H1 (cell line): ENCODE measurements at regions not wholly inside any gene's neighbourhood (a gene's known extent, or its start where the extent isn't known, plus 50 kb on each side); places are given as distances from the start of the nearest gene placed in this dataset.

ENCODE experiments used
- CTCF ChIA-PET: fragments of 300-600 bp; sonication (Branson Sonifier 250); formaldehyde crosslinking; loops from one replicate; lab custom pipeline; 2021; ENCODE audit not compliant: partially characterized antibody; lab: Charles Lee
- POLR2A ChIA-PET: fragments of 300-600 bp; sonication (Branson Sonifier 250); formaldehyde crosslinking; loops from one replicate; lab custom pipeline; 2021; ENCODE audit warnings: inconsistent platforms; ENCODE audit not compliant: partially characterized antibody; lab: Charles Lee
- DNase-seq, 2 experiments: peaks; one replicate each; pipeline versions ENCODE4 v3.0.0 to v3.0.0-alpha.2; 2010 to 2022; ENCODE audit warnings: low spot score in 2 of 2, low read depth in 1 of 2, mixed read lengths in 1 of 2
- FAIRE-seq: peaks from 2 replicates; lab custom pipeline; 2011; peaks lifted over from hg19 to GRCh38; lab: Jason Lieb, UNC
- H2AFZ ChIP-seq: 2 replicates; pipeline ENCODE4 v1.8.1; 2012; ENCODE audit warnings: low read length, inconsistent platforms
- H2AK5ac ChIP-seq: 2 replicates; pipeline ENCODE4 v1.6.1; 2013; ENCODE audit warnings: low read depth, low read length
- H2BK120ac ChIP-seq: replicated peaks from 2 replicates; pipeline ENCODE3; 2013; ENCODE audit warnings: low read depth, low read length, inconsistent platforms
- H2BK12ac ChIP-seq: 2 replicates; pipeline ENCODE4 v1.6.1; 2013; ENCODE audit warnings: low read depth, low read length
- H2BK15ac ChIP-seq: 2 replicates; pipeline ENCODE4 v1.6.1; 2013; ENCODE audit warnings: low read length
- H2BK20ac ChIP-seq: 2 replicates; pipeline ENCODE4 v1.6.1; 2013; ENCODE audit warnings: low read length
- H2BK5ac ChIP-seq: 2 replicates; pipeline ENCODE4 v1.6.1; 2013; ENCODE audit warnings: low read depth, low read length
- H3K14ac ChIP-seq: 2 replicates; pipeline ENCODE4 v1.6.1; 2013; ENCODE audit warnings: inconsistent platforms; ENCODE audit not compliant: insufficient read length
- H3K18ac ChIP-seq: 2 replicates; pipeline ENCODE4 v1.6.1; 2013; ENCODE audit warnings: low read length; ENCODE audit errors: extremely low read depth
- H3K23ac ChIP-seq: 2 replicates; pipeline ENCODE4 v1.6.1; 2013; ENCODE audit warnings: inconsistent platforms; ENCODE audit not compliant: insufficient read length
- H3K23me2 ChIP-seq: 2 replicates; pipeline ENCODE4 v1.6.1; 2013; ENCODE audit warnings: low read depth, low read length
- H3K27ac ChIP-seq: 2 replicates; pipeline ENCODE4 v1.6.1; 2011; ENCODE audit warnings: low read depth, low read length, inconsistent platforms
- H3K27me3 ChIP-seq, 4 experiments: replicated peaks in 1 of 4; 1 replicate in 1 of 4; 2 replicates in 3 of 4; pipeline versions ENCODE4 v1.6.1 to v1.8.1; 2011 to 2013; ENCODE audit warnings: low read length in 3 of 4, mild to moderate bottlenecking in 3 of 4, inconsistent platforms in 2 of 4, mixed read lengths in 2 of 4, moderate library complexity in 1 of 4; ENCODE audit not compliant: control insufficient read depth in 3 of 4, insufficient read depth in 3 of 4; ENCODE audit errors: extremely low read depth in 1 of 4
- H3K36me3 ChIP-seq, 4 experiments: 2 replicates each; pipeline versions ENCODE4 v1.6.1 to v1.8.1; 2011 to 2013; ENCODE audit warnings: mild to moderate bottlenecking in 4 of 4, low read length in 3 of 4, moderate library complexity in 2 of 4, control low read depth in 1 of 4, inconsistent platforms in 1 of 4; ENCODE audit not compliant: insufficient read depth in 4 of 4, control insufficient read depth in 2 of 4
- H3K4ac ChIP-seq: replicated peaks from 2 replicates; pipeline ENCODE3; 2013; ENCODE audit warnings: low read length, low read depth, mixed read lengths, inconsistent platforms; ENCODE audit not compliant: insufficient read length
- H3K4me1 ChIP-seq, 4 experiments: replicated peaks in 1 of 4; 1 replicate in 1 of 4; 2 replicates in 3 of 4; pipeline versions ENCODE4 v1.6.1 to v1.8.1; 2011 to 2013; ENCODE audit warnings: low read length in 3 of 4, inconsistent platforms in 2 of 4, mixed read lengths in 1 of 4; ENCODE audit not compliant: insufficient read depth in 4 of 4, control insufficient read depth in 3 of 4
- H3K4me2 ChIP-seq, 2 experiments: 2 replicates each; pipeline versions ENCODE4 v1.6.1 to v1.8.1; 2011 to 2013; ENCODE audit warnings: low read depth in 2 of 2, low read length in 2 of 2, control low read depth in 1 of 2, inconsistent platforms in 1 of 2, mild to moderate bottlenecking in 1 of 2; ENCODE audit not compliant: insufficient read depth in 1 of 2
- H3K4me3 ChIP-seq, 4 experiments: fragments of 200-600, 300-600 bp in 1 of 4; sonication (generic), shearing (Covaris generic), sonication (Bioruptor Twin) in 1 of 4; 2 replicates each; pipeline versions ENCODE4 v1.5.1 to v1.8.1; 2011 to 2016; ENCODE audit warnings: low read length in 4 of 4, low read depth in 3 of 4, control low read depth in 2 of 4, inconsistent platforms in 2 of 4, mild to moderate bottlenecking in 2 of 4, mixed read lengths in 1 of 4, moderate library complexity in 1 of 4; ENCODE audit not compliant: insufficient read depth in 2 of 4; ENCODE audit errors: extremely low read depth in 1 of 4
- H3K56ac ChIP-seq: replicated peaks from 2 replicates; pipeline ENCODE3; 2013; ENCODE audit warnings: low read depth, mild to moderate bottlenecking, mixed read lengths, low read length, inconsistent platforms; ENCODE audit not compliant: insufficient read length
- H3K79me1 ChIP-seq: 2 replicates; pipeline ENCODE4 v1.6.1; 2013; ENCODE audit warnings: low read depth, low read length, control low read depth
- H3K79me2 ChIP-seq, 2 experiments: 2 replicates each; pipeline versions ENCODE4 v1.6.1 to v1.8.1; 2012 to 2013; ENCODE audit warnings: low read length in 2 of 2, mild to moderate bottlenecking in 2 of 2, inconsistent platforms in 1 of 2; ENCODE audit not compliant: insufficient read depth in 2 of 2, control insufficient read depth in 1 of 2
- H3K9ac ChIP-seq, 4 experiments: replicated peaks in 1 of 4; 1 replicate in 1 of 4; 2 replicates in 3 of 4; pipeline versions ENCODE4 v1.6.1 to v1.8.1; 2011 to 2013; ENCODE audit warnings: low read depth in 3 of 4, low read length in 3 of 4, control low read depth in 2 of 4, mild to moderate bottlenecking in 2 of 4, moderate library complexity in 2 of 4, inconsistent platforms in 1 of 4; ENCODE audit errors: extremely low read depth in 1 of 4
- H3K9me3 ChIP-seq, 2 experiments: 2 replicates each; pipeline versions ENCODE4 v1.6.1 to v1.8.1; 2012 to 2013; ENCODE audit warnings: mild to moderate bottlenecking in 2 of 2, moderate library complexity in 2 of 2, control low read depth in 1 of 2, inconsistent platforms in 1 of 2, low read depth in 1 of 2, low read length in 1 of 2, mixed read lengths in 1 of 2; ENCODE audit not compliant: insufficient read depth in 2 of 2
- H4K20me1 ChIP-seq, 2 experiments: replicated peaks in 1 of 2; 2 replicates each; pipeline versions ENCODE3 to v1.8.1; 2011 to 2013; ENCODE audit warnings: inconsistent platforms in 2 of 2, low read length in 2 of 2, mild to moderate bottlenecking in 1 of 2; ENCODE audit not compliant: insufficient read depth in 2 of 2, control insufficient read depth in 1 of 2
- H4K5ac ChIP-seq: 2 replicates; pipeline ENCODE4 v1.6.1; 2013; ENCODE audit warnings: low read length, low read depth, mixed read lengths, inconsistent platforms; ENCODE audit not compliant: insufficient read length
- H4K8ac ChIP-seq: 2 replicates; pipeline ENCODE4 v1.8.0; 2013; ENCODE audit warnings: mild to moderate bottlenecking, moderate library complexity, low read length, inconsistent platforms; ENCODE audit not compliant: insufficient read depth; ENCODE audit errors: extremely low read depth
- H4K91ac ChIP-seq: replicated peaks from 2 replicates; pipeline ENCODE3; 2013; ENCODE audit warnings: low read length, mixed read lengths, inconsistent platforms; ENCODE audit not compliant: insufficient read length
- BRCA1 ChIP-seq: IDR thresholded peaks from 2 replicates; pipeline ENCODE4 v1.6.1; 2012; ENCODE audit warnings: low read depth, low read length, improper control_type of control experiment
- CBX5 ChIP-seq: fragments of 300-800, 300-1000 bp; sonication (generic); IDR thresholded peaks from 2 replicates; pipeline ENCODE4 v1.7.1; 2016; ENCODE audit warnings: antibody characterized with exemption, low read length, low read depth
- CREB1 ChIP-seq: IDR thresholded peaks from 2 replicates; pipeline ENCODE4 v1.6.1; 2012; ENCODE audit warnings: inconsistent platforms
- CTBP2 ChIP-seq: IDR thresholded peaks from 2 replicates; pipeline ENCODE4 v1.7.0; 2011; ENCODE audit warnings: borderline replicate concordance, mild to moderate bottlenecking, moderate library complexity, mixed read lengths, low read length; ENCODE audit not compliant: insufficient read depth, insufficient read length
- EGR1 ChIP-seq: IDR thresholded peaks from 2 replicates; pipeline ENCODE4 v1.6.1; 2011; ENCODE audit warnings: low read depth, low read length, borderline replicate concordance
- EP300 ChIP-seq, 2 experiments: IDR thresholded peaks; 1 replicate in 1 of 2; 2 replicates in 1 of 2; pipeline ENCODE4 v1.6.1; 2011 to 2012; ENCODE audit warnings: low read depth in 2 of 2, low read length in 2 of 2, mild to moderate bottlenecking in 2 of 2, borderline replicate concordance in 1 of 2, inconsistent platforms in 1 of 2, moderate library complexity in 1 of 2
- EZH2 ChIP-seq: fragments of 200-600 bp; sonication (generic); IDR thresholded peaks from 2 replicates; pipeline ENCODE4 v1.7.1; 2012; ENCODE audit warnings: low read depth, mild to moderate bottlenecking, moderate library complexity, low read length, inconsistent platforms; ENCODE audit not compliant: severe bottlenecking
- FOSL1 ChIP-seq: IDR thresholded peaks from 2 replicates; pipeline ENCODE4 v1.6.1; 2011; ENCODE audit warnings: mild to moderate bottlenecking, low read depth, low read length, moderate library complexity; ENCODE audit not compliant: insufficient read depth
- GABPA ChIP-seq: IDR thresholded peaks from 2 replicates; pipeline ENCODE4 v1.6.1; 2011; ENCODE audit warnings: mild to moderate bottlenecking, low read length, moderate library complexity, borderline replicate concordance; ENCODE audit not compliant: insufficient read depth
- KDM4A ChIP-seq: IDR thresholded peaks from one replicate; pipeline ENCODE4 v1.7.1; 2012; ENCODE audit warnings: low read depth, mild to moderate bottlenecking, moderate library complexity, low read length, inconsistent platforms; ENCODE audit not compliant: severe bottlenecking
- MAFK ChIP-seq: IDR thresholded peaks from 2 replicates; pipeline ENCODE4 v1.6.1; 2012; ENCODE audit warnings: low read depth, mild to moderate bottlenecking, improper control_type of control experiment, low read length
- SIN3A ChIP-seq, 2 experiments: IDR thresholded peaks in 1 of 2; conservative IDR thresholded peaks in 1 of 2; 2 replicates each; pipeline ENCODE4 v1.6.1; 2011 to 2012; ENCODE audit warnings: low read length in 2 of 2, improper control_type of control experiment in 1 of 2, low read depth in 1 of 2, mild to moderate bottlenecking in 1 of 2
- SIRT6 ChIP-seq: IDR thresholded peaks from one replicate; pipeline ENCODE4 v1.7.1; 2012; ENCODE audit warnings: low read length, inconsistent platforms
- SP1 ChIP-seq: IDR thresholded peaks from 2 replicates; pipeline ENCODE4 v1.6.1; 2011; ENCODE audit warnings: low read depth, low read length
- TAF7 ChIP-seq: optimal IDR thresholded peaks from 2 replicates; pipeline ENCODE3; 2011; ENCODE audit warnings: low read depth, mild to moderate bottlenecking, inconsistent platforms, low read length, moderate library complexity, borderline replicate concordance
- WGBS, 2 experiments: shearing (Covaris generic) in 1 of 2; methylation state at CpG; one replicate each; pipeline versions ENCODE4 v1.1.6 to v1.1.7; 2013 to 2015; ENCODE audit warnings: low lambda C conversion rate in 2 of 2, mixed read lengths in 2 of 2, inconsistent platforms in 1 of 2, low coverage in 1 of 2, missing lambda C conversion rate in 1 of 2; ENCODE audit not compliant: insufficient replicate concordance in 2 of 2, insufficient coverage in 1 of 2, insufficient read length in 1 of 2; ENCODE audit errors: extremely low coverage in 1 of 2, missing lambda C conversion rate in 1 of 2; 5-methylcytosine and 5-hydroxymethylcytosine counted together

DNA sequence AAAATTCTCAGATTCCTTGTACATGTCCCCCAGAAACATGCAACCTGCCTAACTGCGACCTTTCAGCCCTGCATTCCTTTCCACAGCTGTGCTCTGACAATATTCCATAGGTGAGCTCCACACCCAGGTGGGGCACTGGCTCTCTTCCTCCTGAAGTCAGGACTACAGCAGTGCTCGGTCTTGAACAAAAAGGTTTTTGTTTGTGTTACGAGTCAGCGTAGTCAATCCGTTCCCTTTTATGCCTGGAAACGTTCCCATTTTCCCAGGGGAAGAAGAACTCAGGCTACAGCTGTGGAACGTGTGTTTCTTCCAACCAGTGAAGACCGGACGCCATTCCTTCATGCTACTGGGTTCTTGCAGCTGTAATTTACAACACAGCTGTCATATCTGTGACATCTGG lies 52.4 kb upstream of the PFKP start:
- H2BK12ac ChIP-seq: no peak overlapping the region
- H3K14ac ChIP-seq: no peak overlapping the region
- H4K91ac ChIP-seq: no peak overlapping the region
- H3K9ac ChIP-seq: no peak overlapping the region
- H3K36me3 ChIP-seq: no peaks in the 10 kb centered on the region
- no peak overlapping the region for H4K8ac ChIP-seq
- FAIRE-seq: no peak
- ChIA-PET CTCF (interaction anchor here (0.6 to 1.8 kb wide), 2 partner anchors 28 to 46 kb away, joined by 3 to 9 read pairs; no protein-coding TSS in a partner anchor), POLR2A (interaction anchor here (0.6 kb wide), 1 partner anchor 1249 kb away, joined by 3 read pairs; no protein-coding TSS in a partner anchor)
- H2AFZ ChIP-seq: no peak overlapping the region
- H3K79me2 ChIP-seq: no peaks in the 10 kb centered on the region
- no peak overlapping the region for H2BK15ac ChIP-seq
- DNase-seq: no peak
- H3K4me2 ChIP-seq: no peak overlapping the region
- H3K4ac ChIP-seq: no peak overlapping the region
- no peak overlapping the region for H3K23ac ChIP-seq
- no peaks in the 10 kb centered on the region for H3K9me3 ChIP-seq
- no peaks in the 10 kb centered on the region for H3K27me3 ChIP-seq
- no peak overlapping the region for H3K18ac ChIP-seq
- H3K23me2 ChIP-seq: no peaks in the 10 kb centered on the region
- 0 out of 7 replicates have a peak, but pooled peaks cover 0 to 2% (median 0%) of the 10 kb centered on the region in 4 experiments for H3K4me1 ChIP-seq
- H3K79me1 ChIP-seq: no peaks in the 10 kb centered on the region
- no peak overlapping the region for H4K5ac ChIP-seq
- no peak overlapping the region for H3K4me3 ChIP-seq
- H2BK5ac ChIP-seq: no peak overlapping the region
- H2BK120ac ChIP-seq: no peak overlapping the region
- H2BK20ac ChIP-seq: no peak overlapping the region
- WGBS, 2 experiments: 90% methylated on average over 9 of the region's 9 CpGs; no CpG with 5 or more reads in 1 of the 2 experiments
- no peak overlapping the region for H3K56ac ChIP-seq
- no peaks in the 10 kb centered on the region for H4K20me1 ChIP-seq
- H3K27ac ChIP-seq: no peak overlapping the region
- no peak overlapping the region for H2AK5ac ChIP-seq
- TF ChIP-seq CREB1 (no peak), GABPA (no peak), MAFK (no peak), EP300 (IDR thresholded peaks at IDR 0.05; ENCODE audit: borderline replicate concordance in 1 of 2, low read depth in 2 of 2, low read length in 2 of 2) (no peak), BRCA1 (no peak), SIN3A (conservative IDR thresholded peaks at IDR 0.05 in 1 of 2, IDR thresholded peaks at IDR 0.05 in 1 of 2; ENCODE audit: low read depth in 1 of 2, low read length in 2 of 2) (no peak), SP1 (no peak), SIRT6 (no peak), FOSL1 (no peak), EGR1 (no peak), CBX5 (no peak), TAF7 (no peak), CTBP2 (no peak), KDM4A (no peak), EZH2 (no peak)
